ENCODE measurements at regions not wholly inside any gene's neighbourhood (a gene's known extent, or its start where the extent isn't known, plus 50 kb on each side); places are given as distances from the start of the nearest gene placed in this dataset.

- Histone ChIP-seq H3K36me3 (ENCODE audit: control insufficient read depth in 2 of 2, insufficient read depth in 2 of 2, low read length in 1 of 2) (no peaks in the 10 kb centered on the region), H3K4me3 (ENCODE audit: low read depth in 1 of 2, low read length in 2 of 2) (no peak overlapping the region), H3K4me1 (ENCODE audit: control insufficient read depth in 2 of 2, insufficient read depth in 2 of 2, low read length in 1 of 2) (no peaks in the 10 kb centered on the region), H3K27ac (ENCODE audit: low read depth in 2 of 2, low read length in 1 of 2) (no peak overlapping the region), H3K27me3 (ENCODE audit: control insufficient read depth in 1 of 2, insufficient read depth in 2 of 2, low read length in 2 of 2) (no peaks in the 10 kb centered on the region), H3K9me3 (ENCODE audit: control insufficient read depth in 2 of 2, insufficient read depth in 1 of 2, low read depth in 1 of 2, low read length in 1 of 2) (no peaks in the 10 kb centered on the region)
- 74 to 79% methylated on average over 4 of the region's 4 CpGs for WGBS, 2 donors
Measured at GRCh38 chr1:99457381-99458165, 188.3 kb upstream of the PALMD start.

GRCh38 chr1:99461499-99461898 lies 184.4 kb upstream of the PALMD start:
- Histone ChIP-seq H3K27me3 (ENCODE audit: control insufficient read depth in 1 of 2, insufficient read depth in 2 of 2, low read length in 2 of 2) (no peaks in the 10 kb centered on the region), H3K27ac (ENCODE audit: low read depth in 2 of 2, low read length in 1 of 2) (no peak overlapping the region), H3K4me3 (ENCODE audit: low read depth in 1 of 2, low read length in 2 of 2) (no peak overlapping the region), H3K4me1 (ENCODE audit: control insufficient read depth in 2 of 2, insufficient read depth in 2 of 2, low read length in 1 of 2) (no peaks in the 10 kb centered on the region), H3K9me3 (ENCODE audit: control insufficient read depth in 2 of 2, insufficient read depth in 1 of 2, low read depth in 1 of 2, low read length in 1 of 2) (no peaks in the 10 kb centered on the region), H3K36me3 (ENCODE audit: control insufficient read depth in 2 of 2, insufficient read depth in 2 of 2, low read length in 1 of 2) (no peaks in the 10 kb centered on the region)
- WGBS, 2 donors: 93 to 95% methylated on average over 2 of the region's 2 CpGs

DNA sequence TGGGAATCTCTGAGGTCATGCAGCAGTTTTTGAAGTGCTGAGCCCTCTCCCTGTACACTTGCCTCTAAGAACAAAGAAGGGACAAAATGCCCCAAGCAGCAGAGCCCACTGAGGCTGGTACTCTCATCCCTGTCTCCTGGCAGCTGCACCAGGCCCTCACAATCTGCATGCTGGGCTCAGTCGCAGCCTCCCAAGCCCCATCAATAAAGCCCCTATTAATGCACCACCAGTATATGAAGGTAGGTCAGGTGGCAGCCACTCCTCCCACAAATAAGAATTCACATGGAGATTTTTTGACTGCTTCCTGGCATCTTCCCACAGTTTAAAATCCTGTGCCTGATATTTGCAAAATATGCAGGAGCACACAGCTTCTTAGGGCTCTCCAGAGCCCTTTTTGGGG lies 181.2 kb upstream of the PALMD start:
- 91 to 95% methylated on average over 1 of the region's 1 CpG for WGBS, 2 donors
- Histone ChIP-seq H3K27ac (ENCODE audit: low read depth in 2 of 2, low read length in 1 of 2) (no peak overlapping the region), H3K4me3 (ENCODE audit: low read depth in 1 of 2, low read length in 2 of 2) (no peak overlapping the region), H3K9me3 (ENCODE audit: control insufficient read depth in 2 of 2, insufficient read depth in 1 of 2, low read depth in 1 of 2, low read length in 1 of 2) (no peaks in the 10 kb centered on the region), H3K4me1 (ENCODE audit: control insufficient read depth in 2 of 2, insufficient read depth in 2 of 2, low read length in 1 of 2) (no peaks in the 10 kb centered on the region), H3K36me3 (ENCODE audit: control insufficient read depth in 2 of 2, insufficient read depth in 2 of 2, low read length in 1 of 2) (no peaks in the 10 kb centered on the region), H3K27me3 (ENCODE audit: control insufficient read depth in 1 of 2, insufficient read depth in 2 of 2, low read length in 2 of 2) (no peaks in the 10 kb centered on the region)

DNA sequence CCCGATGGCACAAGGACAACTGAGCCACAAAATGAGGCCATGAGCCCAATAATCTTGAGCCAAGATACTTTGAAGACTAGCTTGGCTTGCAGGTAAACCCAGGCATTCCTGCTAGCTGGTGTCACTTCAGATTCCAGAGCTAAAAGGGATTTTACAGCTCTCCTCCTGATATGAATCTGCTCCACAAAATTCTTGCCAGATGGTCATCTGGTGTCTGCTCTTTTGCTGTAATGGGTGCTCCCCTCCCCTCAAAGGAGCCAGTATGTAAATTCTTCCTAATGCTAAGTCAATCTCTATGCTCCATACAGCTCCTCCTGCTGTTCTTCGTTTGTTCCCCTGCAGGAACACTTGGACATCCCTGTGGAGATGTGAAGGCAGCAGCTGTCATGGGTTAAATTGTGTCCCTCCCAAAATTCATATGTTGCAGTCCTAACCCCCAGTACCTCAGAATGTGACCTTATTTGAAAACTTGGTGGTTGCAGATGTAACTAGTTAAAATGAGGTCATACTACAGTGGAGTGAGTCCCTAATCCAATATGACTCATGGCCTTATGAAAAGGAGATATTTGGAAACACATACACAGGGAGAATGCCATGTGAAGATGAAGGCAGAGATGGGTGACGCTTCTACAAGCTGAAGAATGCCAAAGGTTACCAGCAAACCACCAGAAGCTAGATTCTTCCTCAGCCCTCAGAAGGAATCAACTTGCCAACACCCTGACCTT lies 180.6 kb upstream of the PALMD start:
- no peak overlapping the region for H3K27ac ChIP-seq (ENCODE audit: low read depth in 2 of 2, low read length in 1 of 2)
- WGBS, 2 donors: 67 to 73% methylated on average over 3 of the region's 3 CpGs
- no peaks in the 10 kb centered on the region for H3K4me1 ChIP-seq (ENCODE audit: control insufficient read depth in 2 of 2, insufficient read depth in 2 of 2, low read length in 1 of 2)
- H3K9me3 ChIP-seq (ENCODE audit: control insufficient read depth in 2 of 2, insufficient read depth in 1 of 2, low read depth in 1 of 2, low read length in 1 of 2): no peaks in the 10 kb centered on the region
- no peak overlapping the region for H3K4me3 ChIP-seq (ENCODE audit: low read depth in 1 of 2, low read length in 2 of 2)
- H3K36me3 ChIP-seq (ENCODE audit: control insufficient read depth in 2 of 2, insufficient read depth in 2 of 2, low read length in 1 of 2): no peaks in the 10 kb centered on the region
- no peaks in the 10 kb centered on the region for H3K27me3 ChIP-seq (ENCODE audit: control insufficient read depth in 1 of 2, insufficient read depth in 2 of 2, low read length in 2 of 2)

GRCh38 chr1:99467645-99468044 lies 178.3 kb upstream of the PALMD start:
- 80 to 83% methylated on average over 4 of the region's 4 CpGs for WGBS, 2 donors

GRCh38 chr1:99469550-99469971 lies 176.4 kb upstream of the PALMD start:
- H3K27me3 ChIP-seq (ENCODE audit: control insufficient read depth in 1 of 2, insufficient read depth in 2 of 2, low read length in 2 of 2): no peaks in the 10 kb centered on the region
- H3K9me3 ChIP-seq (ENCODE audit: control insufficient read depth in 2 of 2, insufficient read depth in 1 of 2, low read depth in 1 of 2, low read length in 1 of 2): no peaks in the 10 kb centered on the region
- no peak overlapping the region for H3K4me3 ChIP-seq (ENCODE audit: low read depth in 1 of 2, low read length in 2 of 2)
- no peaks in the 10 kb centered on the region for H3K36me3 ChIP-seq (ENCODE audit: control insufficient read depth in 2 of 2, insufficient read depth in 2 of 2, low read length in 1 of 2)
- WGBS, 2 donors: 50 to 56% methylated on average over 2 of the region's 2 CpGs
- H3K4me1 ChIP-seq (ENCODE audit: control insufficient read depth in 2 of 2, insufficient read depth in 2 of 2, low read length in 1 of 2): no peaks in the 10 kb centered on the region
- H3K27ac ChIP-seq (ENCODE audit: low read depth in 2 of 2, low read length in 1 of 2): no peak overlapping the region

More at GRCh38 chr1:99467645-99468044, 178.3 kb upstream of the PALMD start:
- Histone ChIP-seq H3K9me3 (ENCODE audit: control insufficient read depth in 2 of 2, insufficient read depth in 1 of 2, low read depth in 1 of 2, low read length in 1 of 2) (no peaks in the 10 kb centered on the region), H3K36me3 (ENCODE audit: control insufficient read depth in 2 of 2, insufficient read depth in 2 of 2, low read length in 1 of 2) (no peaks in the 10 kb centered on the region), H3K27ac (ENCODE audit: low read depth in 2 of 2, low read length in 1 of 2) (no peak overlapping the region), H3K4me3 (ENCODE audit: low read depth in 1 of 2, low read length in 2 of 2) (no peak overlapping the region), H3K4me1 (ENCODE audit: control insufficient read depth in 2 of 2, insufficient read depth in 2 of 2, low read length in 1 of 2) (no peaks in the 10 kb centered on the region), H3K27me3 (ENCODE audit: control insufficient read depth in 1 of 2, insufficient read depth in 2 of 2, low read length in 2 of 2) (no peaks in the 10 kb centered on the region)

DNA sequence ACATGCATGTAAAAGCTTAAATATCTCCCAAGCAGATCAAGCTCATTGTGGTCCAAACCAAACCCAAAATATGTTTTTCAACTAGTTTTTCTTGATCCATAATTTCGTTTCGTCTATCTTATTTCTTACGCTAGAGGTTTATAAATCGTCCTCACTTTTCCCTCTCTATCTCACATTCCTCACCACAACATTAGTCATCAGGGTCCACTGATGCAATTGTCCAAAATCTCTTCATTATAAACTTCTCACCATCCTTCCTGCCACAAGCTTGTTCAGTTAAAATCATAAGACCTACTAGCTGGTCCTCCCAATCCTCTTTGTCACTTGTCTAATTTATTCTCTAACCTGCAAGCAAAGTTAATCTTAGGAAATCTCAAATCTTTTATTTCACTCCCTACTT lies 173.0 kb upstream of the PALMD start:
- 88 to 89% methylated on average over 4 of the region's 4 CpGs for WGBS, 2 donors
- H3K4me1 ChIP-seq (ENCODE audit: control insufficient read depth in 2 of 2, insufficient read depth in 2 of 2, low read length in 1 of 2): no peaks in the 10 kb centered on the region

DNA sequence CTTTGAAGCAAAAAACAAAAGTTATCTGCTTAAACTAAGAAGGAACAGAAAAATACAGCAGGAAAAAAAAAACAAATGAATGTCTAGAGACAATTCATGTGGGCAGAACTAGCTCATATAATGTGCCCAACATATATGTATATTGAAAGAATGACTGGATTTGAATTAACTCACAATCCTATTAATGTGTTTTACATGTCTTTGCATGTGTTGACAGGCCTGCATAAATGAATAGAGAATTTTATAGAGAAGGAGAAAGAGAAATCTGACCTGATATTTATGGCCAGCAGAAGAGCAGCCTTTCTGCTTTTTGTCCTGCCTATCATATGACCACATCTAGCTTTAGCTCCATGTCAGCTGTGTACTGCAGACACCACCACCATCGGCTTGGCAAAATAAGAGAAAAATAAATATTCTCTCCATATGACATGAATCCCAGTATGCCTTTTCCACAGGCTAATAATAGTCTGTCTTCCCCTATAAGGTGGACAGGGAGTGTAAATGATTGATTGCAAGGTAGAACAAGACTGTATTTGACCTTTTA lies 171.5 kb upstream of the PALMD start:
- H3K4me1 ChIP-seq (ENCODE audit: control insufficient read depth in 2 of 2, insufficient read depth in 2 of 2, low read length in 1 of 2): no peaks in the 10 kb centered on the region
- no peaks in the 10 kb centered on the region for H3K27me3 ChIP-seq (ENCODE audit: control insufficient read depth in 1 of 2, insufficient read depth in 2 of 2, low read length in 2 of 2)
- H3K9me3 ChIP-seq (ENCODE audit: control insufficient read depth in 2 of 2, insufficient read depth in 1 of 2, low read depth in 1 of 2, low read length in 1 of 2): no peaks in the 10 kb centered on the region
- H3K4me3 ChIP-seq (ENCODE audit: low read depth in 1 of 2, low read length in 2 of 2): no peak overlapping the region
- 49 to 57% methylated on average over 1 of the region's 1 CpG for WGBS, 2 donors
- H3K27ac ChIP-seq (ENCODE audit: low read depth in 2 of 2, low read length in 1 of 2): no peak overlapping the region
- H3K36me3 ChIP-seq (ENCODE audit: control insufficient read depth in 2 of 2, insufficient read depth in 2 of 2, low read length in 1 of 2): no peaks in the 10 kb centered on the region

More for the DNA sequence above, 173.0 kb upstream of the PALMD start:
- no peaks in the 10 kb centered on the region for H3K27me3 ChIP-seq (ENCODE audit: control insufficient read depth in 1 of 2, insufficient read depth in 2 of 2, low read length in 2 of 2)
- no peak overlapping the region for H3K4me3 ChIP-seq (ENCODE audit: low read depth in 1 of 2, low read length in 2 of 2)
- no peak overlapping the region for H3K27ac ChIP-seq (ENCODE audit: low read depth in 2 of 2, low read length in 1 of 2)
- H3K36me3 ChIP-seq (ENCODE audit: control insufficient read depth in 2 of 2, insufficient read depth in 2 of 2, low read length in 1 of 2): no peaks in the 10 kb centered on the region
- H3K9me3 ChIP-seq (ENCODE audit: control insufficient read depth in 2 of 2, insufficient read depth in 1 of 2, low read depth in 1 of 2, low read length in 1 of 2): no peaks in the 10 kb centered on the region

- Histone ChIP-seq H3K27ac (ENCODE audit: low read depth in 2 of 2, low read length in 1 of 2) (no peak overlapping the region), H3K4me3 (ENCODE audit: low read depth in 1 of 2, low read length in 2 of 2) (no peak overlapping the region), H3K36me3 (ENCODE audit: control insufficient read depth in 2 of 2, insufficient read depth in 2 of 2, low read length in 1 of 2) (no peaks in the 10 kb centered on the region), H3K9me3 (ENCODE audit: control insufficient read depth in 2 of 2, insufficient read depth in 1 of 2, low read depth in 1 of 2, low read length in 1 of 2) (no peaks in the 10 kb centered on the region), H3K27me3 (ENCODE audit: control insufficient read depth in 1 of 2, insufficient read depth in 2 of 2, low read length in 2 of 2) (no peaks in the 10 kb centered on the region), H3K4me1 (ENCODE audit: control insufficient read depth in 2 of 2, insufficient read depth in 2 of 2, low read length in 1 of 2) (no peaks in the 10 kb centered on the region)
- 86 to 91% methylated on average over 3 of the region's 3 CpGs for WGBS, 2 donors
Measured at GRCh38 chr1:99476058-99476457, 169.9 kb upstream of the PALMD start.
